CD4-positive, alpha-beta T cell treated with Interleukin-4 for 1 hour (primary cell): ENCODE measurements at regions not wholly inside any gene's neighbourhood (a gene's known extent, or its start where the extent isn't known, plus 50 kb on each side); places are given as distances from the start of the nearest gene placed in this dataset.
"Not testable (repeated sequence)": the region's sequence is repeated elsewhere in the genome, so short reads cannot be mapped to it uniquely, and the experiment has no call there.

Source experiments
- DNase-seq, 2 donors: peaks; one replicate each; pipeline ENCODE4 v3.0.0-alpha.2; 2020 to 2022

DNA sequence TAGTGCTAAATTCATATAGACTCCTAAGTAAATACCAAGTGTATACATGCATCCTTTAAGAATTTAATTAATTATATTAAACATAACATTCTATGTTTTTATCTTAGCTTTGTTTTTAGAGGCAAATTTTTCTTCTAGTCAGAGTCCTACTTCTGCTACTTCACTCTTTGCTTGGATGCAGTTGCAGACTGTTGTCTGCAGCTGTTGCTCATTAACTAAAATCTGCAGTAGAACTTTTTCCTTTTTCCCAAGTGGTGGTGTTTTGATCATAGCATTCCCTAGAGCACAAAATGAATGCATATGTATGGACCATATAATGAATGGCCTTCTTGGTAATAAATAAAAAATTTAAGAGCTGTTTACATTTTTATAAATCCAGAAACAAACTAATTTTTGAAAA is 198.3 kb downstream of the CASP12 start:
- no peak for DNase-seq

DNA sequence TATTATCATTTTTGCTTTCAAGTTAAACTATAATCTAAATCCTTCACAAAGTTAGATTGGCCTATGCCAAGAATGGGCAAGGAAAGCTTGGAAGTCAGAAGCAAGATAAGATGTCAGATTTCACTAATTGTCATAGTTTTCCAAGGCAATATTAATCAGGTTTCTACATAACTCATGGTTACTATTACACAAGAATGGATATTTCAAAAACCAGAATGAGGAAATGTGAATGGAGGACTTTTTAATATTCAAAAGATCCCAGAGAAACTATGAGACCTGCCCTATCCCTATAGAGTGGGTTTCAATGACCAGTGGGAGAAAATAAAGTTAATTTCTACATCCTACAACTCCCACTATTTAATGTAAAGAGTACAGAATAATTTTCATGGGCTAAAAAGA is 203.2 kb downstream of the CASP12 start:
- DNase-seq: no peak

DNA sequence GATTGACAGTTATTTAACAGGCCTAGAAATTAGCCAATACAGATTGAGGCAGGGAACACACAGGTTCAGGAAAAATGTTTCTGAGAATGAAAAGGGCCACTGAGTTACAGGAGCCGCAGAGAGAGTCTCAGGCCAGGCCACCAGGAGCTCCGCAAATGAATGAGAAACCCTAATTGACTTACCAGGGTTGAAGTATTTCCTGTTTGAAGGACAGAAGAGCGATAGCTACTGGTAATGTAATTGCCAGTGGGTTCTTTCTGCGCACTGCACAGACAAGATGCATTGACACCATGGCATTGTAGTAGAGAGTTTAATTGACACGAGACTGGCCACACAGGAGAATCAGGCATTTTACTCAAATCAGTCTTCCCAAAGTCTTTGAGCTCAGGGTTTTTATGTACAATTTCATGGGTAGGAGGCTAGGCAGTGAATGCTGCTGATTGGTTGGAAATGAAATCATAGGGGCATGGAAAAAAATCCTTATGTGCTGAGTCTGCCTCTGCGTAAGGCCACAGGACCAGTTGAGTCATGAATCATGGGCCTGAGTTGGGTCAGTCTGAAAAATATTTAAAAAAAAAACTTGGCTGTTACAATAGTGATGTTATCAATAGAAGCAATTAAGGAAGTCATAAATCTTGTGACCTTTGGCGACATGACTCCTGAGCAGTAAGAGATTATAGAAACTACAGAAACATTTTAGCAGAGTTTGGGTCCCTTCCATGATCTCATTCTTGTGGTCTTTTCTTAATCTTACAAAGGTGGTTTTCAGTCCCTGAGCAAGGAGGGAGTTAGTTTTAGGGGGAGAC is 203.8 kb downstream of the CASP12 start:
- DNase-seq: no peak

DNA sequence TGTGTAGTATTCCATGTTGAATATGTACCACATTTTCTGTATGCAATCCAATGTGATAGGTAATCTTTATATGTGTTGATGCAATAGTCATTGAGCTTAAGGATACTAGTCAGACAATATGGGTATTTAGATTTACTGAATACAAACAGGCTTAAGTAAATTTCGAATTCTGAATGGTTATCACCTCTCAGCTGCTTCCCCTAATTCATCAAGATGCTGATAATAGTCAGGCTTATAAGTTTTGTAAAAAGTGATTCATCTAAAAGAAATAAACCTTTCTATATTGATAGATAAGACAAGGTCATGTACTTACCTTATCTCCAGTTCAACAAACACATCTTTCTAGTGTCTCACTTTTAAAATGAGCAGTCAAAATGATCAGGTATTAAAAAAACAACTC is 205.5 kb downstream of the CASP12 start:
- no peak for DNase-seq

DNA sequence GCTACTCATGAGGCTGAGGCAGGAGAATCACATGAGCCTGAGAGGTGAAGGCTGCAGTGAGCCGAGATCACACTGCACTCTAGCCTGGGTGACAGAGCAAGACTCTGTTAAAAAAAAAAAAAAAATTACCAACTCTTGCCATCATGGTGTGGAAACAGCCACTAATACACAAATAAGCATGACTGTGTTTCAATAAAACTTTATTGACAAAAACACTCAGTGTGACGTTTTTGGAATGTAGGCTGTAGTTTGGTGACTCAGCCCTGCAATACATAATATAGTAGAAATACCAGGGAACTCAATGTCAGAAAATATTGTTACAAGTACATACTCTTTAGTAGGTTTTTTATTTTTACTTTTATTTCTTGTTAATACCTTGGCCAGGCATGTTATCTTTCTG is 207.1 kb downstream of the CASP12 start:
- DNase-seq: no peak

DNA sequence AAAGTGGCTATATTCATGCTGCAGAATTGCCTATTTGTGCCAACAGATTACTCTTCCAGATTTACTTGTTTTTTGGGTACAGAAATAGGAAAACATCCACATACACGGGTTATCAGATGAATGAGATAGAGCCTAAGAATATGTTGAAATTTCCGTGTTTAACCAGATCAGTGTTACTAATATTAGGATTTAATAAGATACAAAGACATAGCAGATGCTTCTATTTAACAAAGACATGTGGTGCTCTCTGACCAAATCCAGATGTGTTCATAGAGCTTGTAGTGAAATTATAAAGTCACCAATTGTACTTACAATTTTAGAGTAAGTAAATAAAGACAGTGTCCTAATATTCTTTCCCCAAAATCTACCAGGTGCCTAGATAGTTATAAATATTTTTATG is 208.0 kb downstream of the CASP12 start:
- DNase-seq: no peak

DNA sequence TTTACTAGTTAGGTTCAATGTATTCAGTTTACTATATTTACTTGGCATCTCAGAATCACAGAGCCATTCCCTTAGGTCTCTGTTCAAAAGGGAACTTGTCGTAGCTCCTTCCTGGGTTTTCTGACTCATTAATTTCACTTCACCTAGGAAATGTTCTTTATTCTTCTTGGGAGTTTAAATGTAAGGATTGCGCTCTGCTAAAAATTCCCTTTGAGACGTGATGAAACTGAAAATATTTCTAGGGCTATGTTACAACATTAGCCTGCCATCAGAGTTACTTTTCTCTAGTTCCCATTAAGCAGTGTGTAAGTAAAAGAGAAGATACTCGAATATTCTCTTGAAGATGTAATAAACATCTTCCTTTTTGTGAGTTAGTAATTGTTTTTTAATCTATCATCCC is 209.5 kb downstream of the CASP12 start:
- no peak for DNase-seq

DNA sequence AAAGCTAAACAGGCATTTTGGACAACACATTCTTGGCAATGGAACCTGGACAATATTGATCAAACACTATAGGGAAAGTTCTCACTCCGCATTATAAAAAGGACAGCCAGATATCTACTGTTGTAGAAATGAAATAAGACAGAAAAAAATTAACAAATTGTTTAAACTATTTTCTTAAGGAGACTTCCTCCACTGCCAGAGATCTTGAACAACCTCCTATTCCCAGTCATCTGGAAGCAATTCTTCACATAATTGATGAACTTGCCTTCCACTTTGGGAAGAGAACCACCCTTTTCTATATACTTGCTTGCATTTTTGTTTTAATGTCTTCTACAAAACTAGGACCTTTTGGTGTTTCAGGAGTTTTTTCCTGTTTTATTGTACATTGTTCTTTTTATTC is 216.1 kb downstream of the CASP12 start:
- DNase-seq: no peak

DNA sequence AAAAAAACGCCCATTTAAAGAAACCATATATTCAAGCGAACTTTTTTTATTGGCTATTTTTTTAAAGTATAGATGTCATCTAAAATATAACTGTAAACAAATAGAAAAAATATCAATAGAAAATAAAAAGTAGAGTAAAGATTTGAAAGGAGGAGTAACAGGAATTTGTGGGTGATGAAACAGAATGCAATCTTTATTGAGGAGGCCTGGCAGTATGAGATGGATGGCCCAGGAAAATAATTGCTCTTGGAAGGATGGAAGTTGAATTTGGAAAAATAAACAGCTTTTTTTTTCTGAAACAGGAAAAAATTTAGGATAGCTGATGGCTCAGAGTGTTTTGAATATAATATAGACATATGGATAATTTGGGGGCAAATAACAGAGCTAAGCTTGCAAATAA is 219.0 kb downstream of the CASP12 start:
- no peak for DNase-seq

DNA sequence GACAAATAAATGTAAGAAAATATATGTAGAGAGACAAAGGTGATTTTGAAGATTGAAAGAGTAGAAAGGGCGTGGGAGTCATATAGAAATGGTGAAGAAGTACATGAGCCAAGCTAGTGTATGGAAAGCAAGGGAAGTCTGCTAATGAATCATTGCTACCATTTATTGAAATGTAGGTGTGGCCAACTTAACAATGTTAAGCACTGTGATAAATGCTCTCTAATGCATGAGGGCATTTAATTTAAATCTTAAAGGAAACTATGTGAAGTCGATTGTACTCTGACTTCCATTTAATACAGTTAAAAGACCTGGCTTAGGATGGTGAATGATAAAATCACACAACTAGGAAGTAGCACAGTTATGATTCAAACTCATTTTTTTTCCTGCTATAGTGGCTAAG is 219.9 kb downstream of the CASP12 start:
- DNase-seq: no peak

DNA sequence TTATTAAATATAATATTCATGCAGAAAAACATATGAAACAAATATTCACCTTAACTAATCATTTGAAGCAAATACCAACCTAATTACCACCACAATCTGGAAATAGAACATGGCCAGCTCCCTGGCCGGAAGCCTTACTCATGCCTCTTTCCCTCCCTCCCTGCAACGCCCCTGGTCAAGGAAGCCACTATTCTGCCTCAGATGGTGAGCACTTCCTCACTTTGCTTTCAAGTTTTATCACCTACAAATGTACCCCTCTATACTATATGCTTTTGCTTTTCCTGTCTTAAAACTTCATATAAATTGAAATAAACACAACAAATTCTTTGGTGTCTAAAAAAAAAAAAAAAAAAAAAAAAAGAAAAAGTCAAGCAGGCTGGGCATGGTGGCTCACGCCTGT is 221.2 kb downstream of the CASP12 start:
- not testable (repeated sequence) for DNase-seq

DNA sequence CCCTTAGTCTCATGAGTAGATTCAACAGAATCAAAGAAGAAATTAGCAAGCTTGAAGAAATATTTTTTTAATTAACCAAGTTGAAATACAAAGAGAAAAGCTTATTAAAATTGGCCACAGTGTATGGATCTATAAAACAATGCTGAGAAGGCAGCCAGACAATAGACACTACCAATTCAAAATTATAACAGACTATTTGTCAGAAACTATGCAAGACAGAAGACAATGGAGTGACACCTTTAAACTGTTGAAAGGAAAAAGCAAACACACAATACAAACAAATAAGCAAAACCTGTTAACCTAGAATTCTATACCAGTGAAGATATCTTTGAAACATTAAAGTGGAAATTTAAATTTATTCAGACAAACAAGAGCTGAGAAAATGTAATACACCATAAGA is 225.4 kb downstream of the CASP12 start:
- DNase-seq: no peak

DNA sequence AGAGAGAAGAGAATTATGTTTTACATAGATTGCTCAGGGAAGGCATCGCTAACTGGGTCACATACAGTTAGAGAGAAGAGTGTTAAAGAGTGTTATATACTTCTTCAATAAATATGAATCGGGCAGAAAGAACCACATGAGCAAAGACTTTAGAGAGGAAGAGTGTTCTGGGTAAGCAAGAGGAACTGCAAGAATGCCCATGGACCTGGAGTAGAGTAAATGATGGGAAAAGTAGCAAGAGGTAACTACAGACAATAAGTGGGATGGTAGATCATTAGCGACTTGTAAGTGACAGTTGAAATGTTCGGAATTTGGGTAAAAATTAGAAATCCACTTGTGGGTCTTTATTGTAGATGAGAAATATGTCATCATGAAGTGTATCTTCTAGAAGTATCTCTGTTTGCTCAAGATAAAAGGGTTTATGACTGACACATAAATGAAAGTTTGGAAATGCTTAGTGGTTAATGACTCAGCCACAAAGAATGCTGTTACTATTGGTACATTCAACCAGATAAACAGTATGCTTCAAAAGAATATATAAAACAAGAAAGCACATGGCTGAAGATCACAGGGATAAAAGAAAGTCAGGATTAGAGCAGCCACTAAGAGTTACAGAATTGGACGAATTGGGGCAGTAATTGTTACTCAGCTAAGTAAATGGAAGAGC is 229.3 kb downstream of the CASP12 start:
- DNase-seq: no peak

DNA sequence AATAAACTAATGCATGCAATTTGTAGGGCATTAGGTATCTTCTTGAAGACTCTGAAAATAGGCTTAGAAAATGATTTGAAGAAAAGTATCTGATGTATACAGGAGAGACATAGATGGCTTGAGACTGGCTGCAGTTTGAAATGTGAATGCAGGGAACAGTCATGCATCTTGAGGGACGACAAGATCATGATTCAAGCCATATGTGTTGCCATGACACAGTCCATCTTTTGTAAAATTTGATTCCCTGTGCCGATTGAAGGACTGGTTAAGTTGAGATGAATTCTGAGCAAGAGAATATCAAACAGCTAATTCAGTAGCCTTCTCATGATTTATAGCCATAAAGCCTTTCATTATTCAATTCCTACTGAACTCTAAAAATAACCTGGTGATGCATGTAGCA is 231.6 kb downstream of the CASP12 start:
- DNase-seq: no peak

DNA sequence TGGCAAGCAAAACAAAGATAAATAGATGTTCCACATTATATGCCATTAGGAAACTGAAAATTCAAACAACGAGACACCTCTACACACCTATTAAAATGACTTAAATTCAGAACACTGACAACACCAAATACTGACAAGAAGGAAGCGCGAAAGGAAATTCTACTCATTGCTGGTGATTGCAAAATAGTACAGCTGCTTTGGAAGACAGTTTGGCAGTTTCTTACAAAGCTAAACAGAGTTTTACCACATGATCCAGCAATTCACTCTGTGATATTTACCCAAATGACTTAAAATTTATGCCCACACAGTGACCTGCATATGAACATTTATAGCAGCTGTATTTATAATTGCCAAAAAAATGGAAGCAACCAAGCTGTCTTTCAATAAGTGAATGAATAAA is 232.6 kb downstream of the CASP12 start:
- DNase-seq: no peak

DNA sequence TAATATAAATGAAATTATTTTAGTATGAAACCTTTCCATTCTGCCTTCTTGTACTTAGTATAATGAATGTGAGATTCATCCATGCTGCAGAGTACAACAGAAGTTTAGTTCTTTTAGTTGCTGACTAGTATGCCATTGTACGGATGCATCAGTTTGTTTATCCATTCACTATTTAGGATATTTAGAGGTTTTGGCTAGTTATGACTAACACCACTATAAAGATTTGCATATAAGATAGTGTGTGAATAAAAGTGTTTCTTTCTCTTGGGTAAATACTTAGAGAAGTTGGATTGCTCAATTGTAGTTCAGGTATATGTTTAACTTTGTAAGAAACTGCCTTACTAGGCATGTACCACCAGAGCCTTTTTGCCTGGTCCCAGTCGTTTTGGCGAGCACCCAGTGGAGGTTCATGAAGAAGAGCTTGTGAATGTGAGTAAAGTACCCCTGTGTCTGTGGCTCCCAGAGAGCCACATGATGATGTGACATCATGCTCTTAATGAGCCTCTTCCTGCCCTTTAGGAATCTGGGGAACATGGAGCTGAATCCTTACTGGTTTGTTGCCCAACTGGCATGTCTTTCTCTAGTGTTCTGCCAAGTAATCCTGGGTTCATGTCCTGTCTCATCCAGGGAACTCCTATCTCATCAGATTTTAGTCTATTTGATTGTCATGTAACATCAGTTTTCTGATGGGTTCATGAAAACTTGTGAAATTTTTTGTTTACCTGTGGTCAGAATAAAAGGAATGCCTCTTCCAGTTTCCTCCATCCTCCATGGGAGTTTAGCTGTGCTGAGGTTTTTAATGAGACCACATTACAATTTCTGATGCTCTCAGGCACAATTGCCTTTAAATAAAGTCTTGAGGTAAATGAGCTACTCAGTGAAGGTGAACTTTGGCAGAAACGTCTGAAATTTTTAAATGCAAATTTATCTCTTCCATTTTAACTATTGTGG is 234.8 kb downstream of the CASP12 start:
- no peak for DNase-seq

DNA sequence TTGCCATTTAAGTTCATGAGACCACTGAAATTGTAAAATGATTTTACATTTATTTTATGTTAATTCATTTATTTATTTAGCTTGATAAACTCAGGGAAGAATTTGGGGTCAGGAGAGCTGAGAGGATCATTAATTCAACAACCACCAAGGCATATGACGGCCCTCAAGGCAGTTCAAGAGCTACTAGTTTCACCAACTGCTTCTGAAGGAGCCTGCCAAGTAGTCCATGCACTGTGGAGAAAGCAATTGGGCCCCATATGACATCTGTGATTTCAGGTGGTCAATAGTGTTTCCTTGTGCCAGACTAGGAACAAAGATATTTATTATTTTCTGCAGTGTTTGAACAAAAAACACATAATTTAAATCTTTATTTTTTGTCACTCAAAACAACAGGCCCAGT is 236.4 kb downstream of the CASP12 start:
- DNase-seq: no peak

DNA sequence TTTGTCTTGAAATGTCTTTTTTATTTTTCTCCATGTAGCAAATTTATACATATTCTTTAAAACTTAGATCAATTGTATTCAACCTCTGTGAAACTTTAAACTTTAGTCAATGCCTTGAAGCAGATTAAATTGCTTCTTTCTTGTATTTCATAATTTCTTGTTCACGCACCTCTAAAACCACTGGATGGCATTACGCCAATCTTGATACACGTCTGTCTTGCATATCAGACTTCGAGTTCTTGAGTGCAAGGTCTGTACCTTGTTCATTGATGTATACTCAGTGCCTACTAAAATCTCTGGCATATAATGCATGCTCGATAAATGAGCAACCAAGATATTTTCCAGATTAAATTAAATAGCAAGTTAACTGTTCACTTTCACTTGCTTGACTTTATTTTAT is 236.8 kb downstream of the CASP12 start:
- DNase-seq: no peak

DNA sequence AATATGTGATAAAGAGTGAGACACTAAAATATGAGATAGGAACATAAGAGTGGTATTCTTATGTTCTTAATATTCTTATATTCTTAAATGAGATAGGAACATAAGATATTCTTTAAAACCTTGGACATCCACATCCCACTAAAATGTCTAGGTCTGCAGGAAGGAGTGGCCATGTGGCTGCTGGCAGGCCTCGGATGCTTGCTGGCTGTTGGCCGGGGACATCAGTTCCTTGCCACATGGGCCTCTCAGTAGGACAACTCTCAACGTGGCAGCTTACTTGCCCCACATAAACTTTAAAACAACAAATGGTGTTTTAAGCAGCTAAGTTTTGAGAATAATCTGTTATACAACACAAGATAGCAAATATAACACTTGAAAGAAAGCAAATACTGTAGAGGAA is 240.1 kb downstream of the CASP12 start:
- DNase-seq: no peak

DNA sequence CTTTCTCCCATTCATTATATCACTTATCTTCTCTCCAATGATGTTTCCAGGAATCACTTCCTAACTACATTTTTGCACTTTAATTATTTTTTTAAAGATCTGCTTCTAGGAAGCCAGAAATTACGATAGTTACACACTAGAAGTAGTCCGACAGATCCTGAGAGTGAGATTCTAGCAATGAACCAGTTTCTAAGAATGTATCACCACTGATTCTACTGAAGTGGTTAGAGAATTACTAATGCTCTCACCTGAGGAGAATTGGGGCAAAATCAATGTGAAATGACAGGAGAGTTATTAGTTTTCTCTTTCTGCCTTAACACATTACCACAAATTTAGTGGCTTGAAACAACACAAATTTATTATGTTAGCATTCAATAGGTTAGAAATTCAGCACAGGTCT is 241.2 kb downstream of the CASP12 start:
- DNase-seq: no peak

DNA sequence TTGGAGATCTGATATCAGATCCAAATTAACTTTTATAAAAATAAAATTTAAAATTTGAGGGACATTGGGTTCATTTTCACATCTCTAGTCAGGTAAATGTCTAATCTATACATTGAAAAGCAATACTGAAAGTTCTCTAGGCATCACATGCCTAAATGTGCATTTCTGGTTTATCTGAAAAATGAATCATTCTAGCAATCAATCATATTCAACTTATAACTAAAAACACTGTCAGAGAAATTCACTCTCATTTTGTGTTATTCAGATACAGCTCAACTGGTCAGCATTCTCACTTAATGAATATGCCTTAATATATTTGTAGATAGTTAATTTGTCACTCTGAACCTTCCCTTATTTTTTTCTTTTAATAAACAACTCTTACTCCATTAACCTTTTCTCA is 243.2 kb downstream of the CASP12 start:
- no peak for DNase-seq

DNA sequence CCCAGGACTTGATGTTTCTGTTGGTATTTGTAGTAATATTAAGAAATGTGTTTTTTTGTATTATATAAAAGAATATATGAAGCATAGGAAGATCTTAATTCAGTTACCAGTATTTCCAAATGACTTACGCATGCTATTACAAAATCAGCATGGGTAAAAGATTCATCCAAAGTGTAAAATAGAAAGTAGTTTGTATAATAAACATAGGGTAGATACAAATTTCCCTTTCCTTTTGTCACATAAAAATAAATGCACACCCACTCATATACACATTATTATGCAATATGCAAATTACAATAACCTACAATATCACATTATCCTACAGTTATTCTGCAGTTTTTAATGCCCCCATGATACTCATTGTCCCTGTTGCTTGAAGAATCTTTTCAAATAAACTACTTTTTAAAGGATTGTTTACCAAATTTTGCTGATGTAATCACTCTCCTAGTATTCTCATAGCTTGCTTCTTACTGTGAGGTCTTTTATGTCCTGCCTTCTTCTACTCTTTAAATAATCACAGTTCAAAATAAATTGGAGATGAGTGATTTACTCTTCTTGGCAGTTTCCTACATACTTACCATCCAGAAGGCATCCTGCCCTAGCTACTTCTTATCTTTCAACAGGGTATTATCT is 244.0 kb downstream of the CASP12 start:
- DNase-seq: no peak

DNA sequence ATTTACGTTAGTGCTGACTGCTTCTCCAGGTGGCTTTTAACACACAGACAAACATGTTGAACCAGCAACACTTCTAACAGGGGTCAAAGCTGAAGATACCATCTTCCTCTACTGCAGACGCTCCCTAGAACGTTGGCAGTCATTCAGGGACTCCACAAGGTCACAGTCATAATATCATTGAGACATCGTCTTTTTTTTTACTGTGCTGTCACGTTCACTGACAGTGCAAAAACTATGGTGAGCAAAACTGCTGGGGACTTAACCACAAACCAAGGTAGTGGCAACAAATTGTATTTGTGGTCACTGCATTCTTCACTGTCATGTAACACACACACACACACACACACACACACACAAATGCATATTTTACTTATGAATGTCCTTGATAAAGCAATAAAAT is 244.9 kb downstream of the CASP12 start:
- DNase-seq: peak; percentile 14 to 45
